Left lung (tissue), 4 donors: ENCODE measurements at regions not wholly inside any gene's neighbourhood (a gene's known extent, or its start where the extent isn't known, plus 50 kb on each side); places are given as distances from the start of the nearest gene placed in this dataset.
"Not testable (repeated sequence)": the region's sequence is repeated elsewhere in the genome, so short reads cannot be mapped to it uniquely, and the experiment has no call there.

Experiments
- ATAC-seq: fragments of 200-7000 bp; cut with Tn5 transposase; one replicate; pipeline ENCODE4 v1.9.1; 2020; ENCODE audit warnings: moderate library complexity
- DNase-seq, 4 donors: peaks; one replicate each; pipeline ENCODE4 v3.0.0-alpha.2; 2013 to 2020
- H3K27ac ChIP-seq, 2 donors: fragments of 200-600 bp; sonication (generic) in 1 of 2; one replicate each; pipeline versions ENCODE4 v1.5.0 to v1.8.0; 2020 to 2021
- H3K27me3 ChIP-seq, 2 donors: fragments of 200-600 bp; sonication (generic) in 1 of 2; one replicate each; pipeline versions ENCODE4 v1.5.0 to v1.8.0; 2020 to 2021
- H3K36me3 ChIP-seq, 2 donors: fragments of 200-600 bp; sonication (generic) in 1 of 2; one replicate each; pipeline versions ENCODE4 v1.5.0 to v1.8.0; 2020 to 2021
- H3K4me1 ChIP-seq, 2 donors: fragments of 200-600 bp; one replicate each; pipeline ENCODE4 v1.8.0; 2021
- H3K4me3 ChIP-seq, 2 donors: fragments of 200-600 bp; sonication (generic) in 1 of 2; one replicate each; pipeline versions ENCODE4 v1.5.0 to v1.8.0; 2020 to 2021; ENCODE audit warnings: mild to moderate bottlenecking in 1 of 2
- H3K9me3 ChIP-seq, 2 donors: fragments of 200-600 bp; sonication (generic) in 1 of 2; one replicate each; pipeline versions ENCODE4 v1.5.0 to v1.8.0; 2020 to 2021
- intact Hi-C, 2 donors: fragments of 100-400 bp; cut with DNase I; formaldehyde crosslinking; loops; one replicate each; pipeline versions ENCODE4 v1.11.2 to v1.14.2; 2022
- TF ChIP-seq, protein P1 (sequence below), 2 donors: fragments of 200-600 bp; sonication (generic) in 1 of 2; IDR thresholded peaks; one replicate each; pipeline versions ENCODE4 v1.5.0 to v1.8.0; 2021; ENCODE audit warnings: antibody characterized with exemption in 2 of 2
- donor health status: DM: no; HTN: yes; CAD: no.
- donor health status: DM: no; HTN: no; CAD: no.

DNA sequence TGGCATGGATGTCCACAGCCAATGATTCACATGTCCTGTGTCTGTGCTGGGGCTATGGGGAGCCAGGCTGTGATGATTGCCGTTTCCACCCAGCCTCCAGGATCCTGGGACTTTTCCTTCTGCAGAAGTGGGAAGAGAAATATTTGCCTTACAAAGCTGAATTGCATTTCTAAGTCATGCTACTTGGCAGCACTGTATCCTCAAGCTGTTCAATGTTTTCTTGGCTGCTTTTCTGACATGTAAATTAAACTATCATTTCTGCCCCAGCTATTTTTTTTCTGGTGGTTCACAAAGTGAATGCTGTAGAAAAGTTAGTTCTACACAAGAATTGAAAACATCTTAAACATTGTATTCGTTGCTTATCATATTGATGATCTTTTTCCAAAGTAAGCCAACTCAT lies 51.9 kb upstream of the TCERG1L start:
- peak in 2 of 4 donors; percentile 28 to 49 for DNase-seq
- Histone ChIP-seq H3K27me3 (peaks cover 0 to 6% of the 10 kb centered on the region in 2 donors), H3K4me3 (no peak overlapping the region), H3K9me3 (peaks cover 0 to 8% of the 10 kb centered on the region in 2 donors), H3K36me3 (no peaks in the 10 kb centered on the region), H3K27ac (no peak overlapping the region), H3K4me1 (no peaks in the 10 kb centered on the region)
- no peak for ATAC-seq
- TF ChIP-seq, protein P1, sequence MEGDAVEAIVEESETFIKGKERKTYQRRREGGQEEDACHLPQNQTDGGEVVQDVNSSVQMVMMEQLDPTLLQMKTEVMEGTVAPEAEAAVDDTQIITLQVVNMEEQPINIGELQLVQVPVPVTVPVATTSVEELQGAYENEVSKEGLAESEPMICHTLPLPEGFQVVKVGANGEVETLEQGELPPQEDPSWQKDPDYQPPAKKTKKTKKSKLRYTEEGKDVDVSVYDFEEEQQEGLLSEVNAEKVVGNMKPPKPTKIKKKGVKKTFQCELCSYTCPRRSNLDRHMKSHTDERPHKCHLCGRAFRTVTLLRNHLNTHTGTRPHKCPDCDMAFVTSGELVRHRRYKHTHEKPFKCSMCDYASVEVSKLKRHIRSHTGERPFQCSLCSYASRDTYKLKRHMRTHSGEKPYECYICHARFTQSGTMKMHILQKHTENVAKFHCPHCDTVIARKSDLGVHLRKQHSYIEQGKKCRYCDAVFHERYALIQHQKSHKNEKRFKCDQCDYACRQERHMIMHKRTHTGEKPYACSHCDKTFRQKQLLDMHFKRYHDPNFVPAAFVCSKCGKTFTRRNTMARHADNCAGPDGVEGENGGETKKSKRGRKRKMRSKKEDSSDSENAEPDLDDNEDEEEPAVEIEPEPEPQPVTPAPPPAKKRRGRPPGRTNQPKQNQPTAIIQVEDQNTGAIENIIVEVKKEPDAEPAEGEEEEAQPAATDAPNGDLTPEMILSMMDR (IDR thresholded peaks at IDR 0.05) = no peak
- intact Hi-C loops = no loop called here

DNA sequence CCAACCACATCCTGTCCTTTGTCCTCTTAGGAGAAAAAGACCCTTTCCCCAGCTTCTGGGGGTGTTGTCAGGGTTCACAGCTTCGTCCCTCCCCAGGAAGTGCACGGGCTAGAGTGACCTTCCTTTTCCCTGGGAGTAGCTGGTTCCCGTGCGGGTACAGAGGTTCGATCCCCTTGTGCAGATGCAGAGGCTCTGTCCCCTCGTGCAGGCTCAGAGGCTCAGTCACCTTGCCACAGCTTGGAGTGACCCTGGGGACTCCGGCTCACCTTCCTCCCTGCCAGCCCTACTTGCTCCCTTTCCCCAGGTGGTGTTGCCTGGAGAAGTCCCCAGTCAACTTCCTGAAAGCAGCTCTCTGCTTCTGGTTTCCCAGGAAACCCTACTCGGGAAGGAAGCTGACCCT lies 60.0 kb upstream of the TCERG1L start:
- no peak for ATAC-seq
- H3K27ac ChIP-seq = no peak overlapping the region
- H3K4me3 ChIP-seq = no peak overlapping the region
- H3K4me1 ChIP-seq = no peaks in the 10 kb centered on the region
- TF ChIP-seq, protein P1 (IDR thresholded peaks at IDR 0.05) = no peak
- DNase-seq = no peak
- intact Hi-C loops = no loop called here
- peaks cover 0 to 13% of the 10 kb centered on the region in 2 donors for H3K27me3 ChIP-seq
- H3K9me3 ChIP-seq = peaks cover 0 to 17% of the 10 kb centered on the region in 2 donors
- H3K36me3 ChIP-seq = no peaks in the 10 kb centered on the region

DNA sequence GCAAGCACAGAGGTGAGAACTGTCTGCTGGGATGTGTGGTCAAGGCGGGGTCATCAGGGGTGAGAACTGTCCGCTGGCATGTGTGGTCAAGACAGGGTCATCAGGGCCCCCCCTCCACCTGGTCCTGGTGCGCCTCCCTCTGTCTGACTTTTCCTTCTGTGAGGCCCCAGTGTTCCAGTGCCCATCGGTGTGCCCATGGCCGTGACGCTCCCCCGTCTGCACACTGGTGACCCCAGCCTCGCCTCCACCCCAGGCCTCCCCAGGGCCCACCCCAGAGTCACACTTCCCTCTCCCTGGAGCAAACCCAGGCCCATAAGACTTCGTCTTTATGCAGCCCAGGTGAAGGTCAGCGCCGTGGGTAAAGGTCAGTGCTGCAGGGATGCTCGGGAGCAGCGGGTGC lies 70.1 kb upstream of the TCERG1L start:
- intact Hi-C loops = no loop called here
- no peak for ATAC-seq
- Histone ChIP-seq H3K36me3 (no peaks in the 10 kb centered on the region), H3K9me3 (no peaks in the 10 kb centered on the region), H3K27ac (no peak overlapping the region), H3K4me1 (no peaks in the 10 kb centered on the region), H3K27me3 (peaks cover 0 to 15% of the 10 kb centered on the region in 2 donors), H3K4me3 (no peak overlapping the region)
- TF ChIP-seq, protein P1 (IDR thresholded peaks at IDR 0.05) = no peak
- no peak for DNase-seq

DNA sequence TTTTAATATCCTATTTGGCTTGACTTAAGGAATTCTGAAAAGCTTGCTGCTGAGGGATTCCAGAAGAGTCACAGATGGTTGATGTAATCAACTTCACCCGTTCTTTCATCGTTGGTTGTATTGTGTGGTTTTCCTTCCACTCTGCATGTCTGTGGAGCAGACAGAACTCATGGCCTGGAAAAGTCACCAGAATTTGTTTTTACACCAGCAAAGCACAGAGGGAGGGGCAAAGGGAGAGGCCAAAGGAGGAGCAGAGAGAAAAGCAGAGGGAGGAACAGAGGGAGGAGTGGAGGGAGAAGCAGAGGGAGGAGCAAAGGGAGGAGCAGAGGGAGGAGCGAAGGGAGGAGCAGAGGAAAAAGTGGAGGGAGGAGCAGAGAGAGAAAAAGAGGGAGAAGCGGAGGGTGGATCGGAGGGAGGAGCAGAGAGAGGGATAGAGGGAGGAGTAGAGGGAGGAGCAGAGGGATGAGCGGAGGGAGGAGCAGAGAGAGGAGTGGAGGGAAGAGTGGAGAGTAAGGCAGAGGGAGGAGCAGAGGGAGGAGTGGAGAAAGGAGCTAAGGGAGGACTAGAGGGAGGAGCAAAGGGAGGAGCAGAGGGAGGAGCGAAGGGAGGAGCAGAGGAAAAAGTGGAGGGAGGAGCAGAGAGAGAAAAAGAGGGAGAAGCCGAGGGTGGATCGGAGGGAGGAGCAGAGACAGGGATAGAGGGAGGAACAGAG lies 73.8 kb upstream of the TCERG1L start:
- H3K27me3 ChIP-seq = peaks cover 0 to 32% of the 10 kb centered on the region in 2 donors
- H3K9me3 ChIP-seq, H3K36me3 ChIP-seq, H3K27ac ChIP-seq, ATAC-seq, H3K4me3 ChIP-seq, H3K4me1 ChIP-seq, intact Hi-C loops: not testable (repeated sequence)
- DNase-seq = peak in 2 of 4 donors; percentile 13 to 14

DNA sequence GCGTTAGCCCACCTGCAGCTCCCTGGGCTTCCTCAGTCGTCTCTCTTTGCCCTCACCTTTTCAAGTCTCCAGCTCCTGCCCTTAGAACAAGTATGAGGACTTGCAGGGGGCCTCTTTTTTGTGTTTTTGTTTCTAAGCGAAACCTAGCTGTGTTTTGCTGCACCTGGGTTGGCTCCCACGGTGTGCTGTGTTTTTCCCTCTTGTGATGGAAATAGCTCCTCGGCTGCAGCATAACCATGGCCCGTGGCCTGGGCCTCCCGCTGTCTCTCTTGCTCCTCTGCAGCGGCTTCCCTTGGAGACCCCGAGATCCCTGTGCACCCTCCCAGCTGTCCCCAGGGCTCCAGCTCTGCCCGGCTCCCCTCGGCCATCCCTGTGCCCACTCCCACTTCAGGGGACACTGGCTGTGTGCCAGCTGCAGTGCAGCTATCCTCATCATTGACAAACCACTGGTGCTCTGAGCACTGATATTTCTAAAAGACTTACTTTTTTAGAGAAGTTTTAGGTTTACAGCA lies 75.6 kb upstream of the TCERG1L start:
- H3K4me3 ChIP-seq = no peak overlapping the region
- H3K4me1 ChIP-seq = no peaks in the 10 kb centered on the region
- H3K36me3 ChIP-seq = no peaks in the 10 kb centered on the region
- H3K27ac ChIP-seq = no peak overlapping the region
- H3K27me3 ChIP-seq = peaks cover 0 to 30% of the 10 kb centered on the region in 2 donors
- no peaks in the 10 kb centered on the region for H3K9me3 ChIP-seq
- no peak for ATAC-seq
- no peak for DNase-seq
- TF ChIP-seq, protein P1 (IDR thresholded peaks at IDR 0.05) = no peak
- intact Hi-C loops = no loop called here
